ENCODE measurements at regions not wholly inside any gene's neighbourhood (a gene's known extent, or its start where the extent isn't known, plus 50 kb on each side); places are given as distances from the start of the nearest gene placed in this dataset.

DNA sequence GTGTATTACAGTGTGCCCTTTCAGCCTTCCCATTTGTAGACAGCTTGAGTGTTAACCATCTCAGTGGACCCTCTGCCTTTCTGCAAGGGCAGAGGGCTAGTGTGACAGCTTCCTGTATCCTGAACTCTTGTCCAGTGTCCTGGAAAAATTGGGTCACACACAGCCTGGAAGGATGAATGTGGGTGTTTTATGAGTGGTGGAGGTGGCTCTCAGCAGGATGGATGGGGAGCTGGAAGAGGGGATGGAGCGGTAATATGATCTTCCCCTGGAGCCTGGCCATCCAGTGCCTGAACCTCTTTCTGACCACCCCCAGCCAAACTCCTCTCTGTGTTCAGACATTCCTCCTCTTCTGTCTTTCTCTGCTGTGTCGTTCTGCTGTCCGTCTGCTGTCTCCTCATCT lies 113.0 kb downstream of the KIF4B start:
- DNase-seq (ENCODE audit: low read depth, low spot score) (no peak), ATAC-seq (no peak)
- Histone ChIP-seq H3K9ac (ENCODE audit: low read length) (no peak overlapping the region), H3K79me2 (ENCODE audit: insufficient read depth, low read length) (no peaks in the 10 kb centered on the region), H3K36me3 (ENCODE audit: control insufficient read depth in 1 of 2, insufficient read depth in 2 of 2, low read length in 2 of 2) (no peaks in the 10 kb centered on the region), H3K9me2 (ENCODE audit: insufficient read depth) (no peaks in the 10 kb centered on the region), H3K9me3 (ENCODE audit: control insufficient read depth in 1 of 2, insufficient read depth in 1 of 2, low read depth in 1 of 2, low read length in 2 of 2) (no peaks in the 10 kb centered on the region), H3K4me2 (ENCODE audit: low read length) (no peak overlapping the region), H4K20me1 (ENCODE audit: insufficient read depth) (no peaks in the 10 kb centered on the region), H3K27ac (ENCODE audit: low read depth, low read length) (no peak overlapping the region), H3K4me1 (ENCODE audit: control insufficient read depth in 1 of 2, insufficient read depth in 2 of 2, low read length in 2 of 2) (no peaks in the 10 kb centered on the region), H3K4me3 (replicated peaks in 1 of 2; ENCODE audit: low read depth in 1 of 2, low read length in 2 of 2) (no peak overlapping the region), H2AFZ (ENCODE audit: low read depth, low read length, poor library complexity, severe bottlenecking) (no peak overlapping the region), H3K27me3 (ENCODE audit: insufficient read depth, low read length) (peaks cover 61% of the 10 kb centered on the region)
- no TSS peak for BruUV-seq (replicated peaks)
- CTCF ChIA-PET: no interaction called here
- TF ChIP-seq YY1 (IDR thresholded peaks at IDR 0.05; ENCODE audit: extremely low read depth, insufficient replicate concordance, low read depth, low read length) (no peak), EGR1 (IDR thresholded peaks at IDR 0.05; ENCODE audit: low read depth) (no peak), POLR2AphosphoS5 (IDR thresholded peaks at IDR 0.05; ENCODE audit: low read depth, low read length) (no peak), SIN3A (IDR thresholded peaks at IDR 0.05; ENCODE audit: low read depth) (no peak), CEBPB (IDR thresholded peaks at IDR 0.05; ENCODE audit: low read depth) (no peak), ZNF274 (IDR thresholded peaks at IDR 0.05; ENCODE audit: low read depth, low read length) (no peak), RAD21 (IDR thresholded peaks at IDR 0.05; ENCODE audit: low read depth) (no peak), FOSL1 (IDR thresholded peaks at IDR 0.05; ENCODE audit: low read depth) (no peak), EZH2 (IDR thresholded peaks at IDR 0.05) (no peak), SP1 (IDR thresholded peaks at IDR 0.05; ENCODE audit: low read depth) (no peak)
- TF ChIP-seq, protein P1, sequence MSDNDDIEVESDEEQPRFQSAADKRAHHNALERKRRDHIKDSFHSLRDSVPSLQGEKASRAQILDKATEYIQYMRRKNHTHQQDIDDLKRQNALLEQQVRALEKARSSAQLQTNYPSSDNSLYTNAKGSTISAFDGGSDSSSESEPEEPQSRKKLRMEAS (IDR thresholded peaks at IDR 0.05): no peak
- TF ChIP-seq, protein P2, sequence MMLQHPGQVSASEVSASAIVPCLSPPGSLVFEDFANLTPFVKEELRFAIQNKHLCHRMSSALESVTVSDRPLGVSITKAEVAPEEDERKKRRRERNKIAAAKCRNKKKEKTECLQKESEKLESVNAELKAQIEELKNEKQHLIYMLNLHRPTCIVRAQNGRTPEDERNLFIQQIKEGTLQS (IDR thresholded peaks at IDR 0.05): no peak
- TF ChIP-seq, protein P3, sequence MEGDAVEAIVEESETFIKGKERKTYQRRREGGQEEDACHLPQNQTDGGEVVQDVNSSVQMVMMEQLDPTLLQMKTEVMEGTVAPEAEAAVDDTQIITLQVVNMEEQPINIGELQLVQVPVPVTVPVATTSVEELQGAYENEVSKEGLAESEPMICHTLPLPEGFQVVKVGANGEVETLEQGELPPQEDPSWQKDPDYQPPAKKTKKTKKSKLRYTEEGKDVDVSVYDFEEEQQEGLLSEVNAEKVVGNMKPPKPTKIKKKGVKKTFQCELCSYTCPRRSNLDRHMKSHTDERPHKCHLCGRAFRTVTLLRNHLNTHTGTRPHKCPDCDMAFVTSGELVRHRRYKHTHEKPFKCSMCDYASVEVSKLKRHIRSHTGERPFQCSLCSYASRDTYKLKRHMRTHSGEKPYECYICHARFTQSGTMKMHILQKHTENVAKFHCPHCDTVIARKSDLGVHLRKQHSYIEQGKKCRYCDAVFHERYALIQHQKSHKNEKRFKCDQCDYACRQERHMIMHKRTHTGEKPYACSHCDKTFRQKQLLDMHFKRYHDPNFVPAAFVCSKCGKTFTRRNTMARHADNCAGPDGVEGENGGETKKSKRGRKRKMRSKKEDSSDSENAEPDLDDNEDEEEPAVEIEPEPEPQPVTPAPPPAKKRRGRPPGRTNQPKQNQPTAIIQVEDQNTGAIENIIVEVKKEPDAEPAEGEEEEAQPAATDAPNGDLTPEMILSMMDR (IDR thresholded peaks at IDR 0.05 in 2 of 3, conservative IDR thresholded peaks at IDR 0.05 in 1 of 3; ENCODE audit: borderline replicate concordance in 1 of 3, insufficient read depth in 1 of 3, low read depth in 2 of 3, low read length in 2 of 3): no peak
- TF ChIP-seq, protein P4, sequence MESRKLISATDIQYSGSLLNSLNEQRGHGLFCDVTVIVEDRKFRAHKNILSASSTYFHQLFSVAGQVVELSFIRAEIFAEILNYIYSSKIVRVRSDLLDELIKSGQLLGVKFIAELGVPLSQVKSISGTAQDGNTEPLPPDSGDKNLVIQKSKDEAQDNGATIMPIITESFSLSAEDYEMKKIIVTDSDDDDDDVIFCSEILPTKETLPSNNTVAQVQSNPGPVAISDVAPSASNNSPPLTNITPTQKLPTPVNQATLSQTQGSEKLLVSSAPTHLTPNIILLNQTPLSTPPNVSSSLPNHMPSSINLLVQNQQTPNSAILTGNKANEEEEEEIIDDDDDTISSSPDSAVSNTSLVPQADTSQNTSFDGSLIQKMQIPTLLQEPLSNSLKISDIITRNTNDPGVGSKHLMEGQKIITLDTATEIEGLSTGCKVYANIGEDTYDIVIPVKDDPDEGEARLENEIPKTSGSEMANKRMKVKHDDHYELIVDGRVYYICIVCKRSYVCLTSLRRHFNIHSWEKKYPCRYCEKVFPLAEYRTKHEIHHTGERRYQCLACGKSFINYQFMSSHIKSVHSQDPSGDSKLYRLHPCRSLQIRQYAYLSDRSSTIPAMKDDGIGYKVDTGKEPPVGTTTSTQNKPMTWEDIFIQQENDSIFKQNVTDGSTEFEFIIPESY (IDR thresholded peaks at IDR 0.05; ENCODE audit: extremely low read depth, insufficient replicate concordance, low read length): no peak
- RAD21 ChIA-PET (ENCODE audit: low non-redundant PET in 1 of 2, low total read pairs in 2 of 2, uncharacterized antibody in 2 of 2, unreplicated experiment in 2 of 2): no interaction called here
- POLR2A ChIA-PET: no interaction called here
- intact Hi-C loops (cut with micrococcal nuclease): no loop called here
